ENCODE measurements at regions not wholly inside any gene's neighbourhood (a gene's known extent, or its start where the extent isn't known, plus 50 kb on each side); places are given as distances from the start of the nearest gene placed in this dataset.

DNA sequence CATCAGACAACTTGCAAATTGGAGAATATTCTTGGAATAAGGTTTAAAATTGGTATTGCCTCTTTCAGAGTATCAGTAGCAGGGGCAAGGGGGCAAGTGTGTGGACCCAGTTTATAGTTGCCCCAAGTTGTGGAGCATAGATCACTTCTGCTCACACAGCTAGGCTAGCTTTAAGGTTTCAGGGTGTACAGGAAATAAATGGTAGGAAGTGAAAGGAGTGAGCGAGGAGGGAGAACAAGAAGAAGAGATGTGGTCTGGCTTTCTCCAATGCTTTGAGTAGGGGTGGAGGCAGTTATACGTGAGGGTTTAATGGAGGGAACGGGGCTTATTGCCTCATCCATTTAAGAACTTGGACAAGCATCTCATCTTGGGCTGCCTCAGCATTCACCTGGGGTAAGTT, 290.0 kb upstream of the CFAP20DC start:
- no peak for DNase-seq (ENCODE audit: low read depth)

DNA sequence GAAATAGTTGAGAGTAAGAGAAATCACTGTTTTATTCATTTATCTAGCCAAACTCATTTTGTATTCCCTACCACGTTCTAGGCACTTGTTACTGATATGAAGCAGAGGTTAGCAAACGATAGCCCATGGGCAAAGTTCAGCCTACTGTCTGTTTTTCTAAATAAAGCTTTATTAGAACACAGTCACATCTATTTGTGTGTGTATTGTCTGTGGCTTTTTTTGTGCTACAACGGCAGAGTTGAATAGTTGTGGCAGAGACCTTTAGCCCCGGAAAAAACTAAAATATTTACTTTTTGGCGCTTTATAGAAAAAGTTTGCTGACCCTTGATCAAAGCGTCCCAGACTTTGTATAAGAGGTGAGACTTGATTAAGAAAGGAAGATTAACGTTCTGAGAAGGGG, 289.1 kb upstream of the CFAP20DC start:
- no peak for DNase-seq (ENCODE audit: low read depth)

DNA sequence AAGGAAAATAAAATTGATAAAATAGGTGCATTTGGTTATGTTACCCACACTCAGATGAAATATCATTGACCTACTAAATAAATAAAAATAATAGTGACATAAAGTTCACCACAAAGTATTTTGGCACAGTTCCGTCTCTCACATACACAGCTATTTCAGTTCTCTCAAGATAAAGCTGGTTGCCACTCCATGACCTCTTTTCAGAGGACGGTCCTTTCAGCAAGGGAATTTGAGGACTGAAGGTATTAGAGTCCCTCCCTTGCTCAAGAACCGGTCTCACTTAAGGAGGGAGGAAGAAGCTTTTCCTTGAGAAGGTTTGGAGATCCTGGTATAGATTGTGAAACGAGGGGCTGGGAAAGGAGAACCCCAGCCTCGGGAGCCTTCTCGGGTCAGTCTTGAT, 285.5 kb upstream of the CFAP20DC start:
- no peak for DNase-seq (ENCODE audit: low read depth)

DNA sequence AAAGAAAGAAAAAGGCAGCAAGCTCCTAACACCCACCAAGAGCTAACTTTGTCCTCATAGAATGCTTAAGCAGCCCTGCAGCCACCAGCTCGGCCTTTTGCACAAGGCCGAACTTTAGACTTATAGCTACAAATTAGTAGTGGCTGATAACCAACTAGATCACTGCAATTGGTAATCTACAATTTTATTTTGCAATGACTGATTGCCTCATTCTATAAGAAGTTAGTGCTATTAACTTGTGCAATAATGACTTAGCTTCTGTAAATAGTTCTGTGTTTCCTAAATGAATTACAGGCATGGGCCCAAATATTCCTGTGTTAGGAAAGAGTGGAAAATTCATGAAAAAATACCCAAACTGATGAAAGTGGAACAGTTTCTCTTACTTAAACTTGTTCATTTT, 284.8 kb upstream of the CFAP20DC start:
- peak; percentile 75 for DNase-seq (ENCODE audit: low read depth)

DNA sequence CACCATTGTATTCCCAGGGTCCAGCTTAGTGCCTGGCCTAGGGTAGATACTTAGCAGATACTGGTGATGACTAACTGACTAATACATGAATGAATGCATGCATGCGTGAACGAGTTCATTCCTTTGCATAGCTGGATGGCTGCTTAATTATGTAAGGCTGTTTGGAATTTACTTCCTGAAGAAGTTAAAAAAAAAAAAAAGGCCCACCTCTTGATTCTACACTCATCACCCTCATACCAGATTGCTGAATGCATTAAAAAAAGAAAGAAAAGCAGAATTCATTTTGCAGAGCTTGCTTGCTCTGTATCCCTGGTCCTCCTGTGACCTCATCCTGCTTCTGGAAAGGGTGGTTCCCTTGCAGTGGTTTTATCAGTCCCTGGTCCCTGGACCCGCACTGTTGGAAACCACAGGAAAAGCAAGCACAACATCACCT, 277.6 kb upstream of the CFAP20DC start:
- DNase-seq (ENCODE audit: low read depth), result no peak

DNA sequence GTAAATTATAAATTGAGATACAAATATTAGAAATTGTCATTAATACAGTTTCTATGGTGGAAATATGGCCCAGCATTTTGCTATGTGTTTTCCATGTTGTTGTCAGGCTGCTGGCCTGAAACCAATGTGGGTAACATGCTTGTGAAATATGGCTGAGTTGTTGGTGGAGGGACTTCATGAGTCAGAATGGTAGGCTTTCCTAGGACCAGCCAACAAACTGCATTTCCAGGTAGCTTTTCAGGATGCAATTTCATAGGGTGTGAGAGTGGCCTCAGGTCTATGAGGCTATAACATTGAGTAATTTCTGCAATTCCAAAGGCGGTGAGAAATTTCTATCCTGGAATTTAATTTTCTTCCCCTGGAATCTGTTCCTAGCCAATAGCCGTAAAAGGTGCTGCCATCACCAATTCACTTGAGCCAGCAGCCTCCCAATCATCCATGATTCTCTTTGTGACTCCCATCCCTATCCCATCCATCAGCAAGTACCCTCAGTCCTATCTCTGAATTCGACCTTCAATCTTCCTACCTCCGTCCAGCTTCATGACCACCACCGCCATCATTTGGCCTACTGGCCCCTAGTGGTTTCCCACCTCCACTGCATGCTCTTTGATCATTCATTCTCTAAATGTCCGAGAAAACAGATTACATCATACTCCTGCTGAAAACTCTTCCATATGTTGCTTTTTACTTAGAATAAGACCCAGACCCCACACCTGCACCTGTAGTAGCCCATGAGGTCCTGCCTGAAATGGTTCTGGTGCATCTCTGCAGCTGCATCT, 276.6 kb upstream of the CFAP20DC start:
- DNase-seq (ENCODE audit: low read depth), result no peak

DNA sequence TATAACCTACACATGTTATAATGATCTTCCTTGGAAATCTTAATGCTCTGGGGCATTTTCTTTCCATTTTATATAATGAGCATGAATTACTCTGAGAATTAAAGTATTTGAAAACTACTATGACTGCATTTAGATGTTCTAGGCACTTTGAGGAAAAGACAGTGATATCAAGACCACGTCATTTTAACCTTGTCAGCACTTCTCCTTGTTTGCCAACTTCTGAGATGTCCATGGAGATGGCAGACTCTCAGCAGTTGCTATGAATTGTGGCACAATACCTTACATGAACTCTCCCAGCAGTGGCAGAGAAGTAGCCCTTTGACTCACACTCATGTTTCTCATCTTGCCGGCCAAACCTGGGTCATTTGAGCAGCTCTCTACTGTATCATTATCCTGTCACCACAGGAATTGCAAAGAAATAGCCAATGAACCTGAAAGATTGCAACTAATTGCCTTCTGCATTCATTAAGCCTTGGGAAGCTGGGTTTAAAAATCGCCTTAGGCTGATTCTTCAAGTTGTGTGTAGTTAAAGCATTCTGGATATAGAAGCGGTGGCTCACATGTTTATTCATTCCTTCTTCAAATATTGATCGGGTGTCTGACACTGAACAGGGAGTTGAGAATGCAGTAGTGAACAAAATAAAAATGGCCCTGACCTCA, 272.2 kb upstream of the CFAP20DC start:
- DNase-seq (ENCODE audit: low read depth), result no peak

DNA sequence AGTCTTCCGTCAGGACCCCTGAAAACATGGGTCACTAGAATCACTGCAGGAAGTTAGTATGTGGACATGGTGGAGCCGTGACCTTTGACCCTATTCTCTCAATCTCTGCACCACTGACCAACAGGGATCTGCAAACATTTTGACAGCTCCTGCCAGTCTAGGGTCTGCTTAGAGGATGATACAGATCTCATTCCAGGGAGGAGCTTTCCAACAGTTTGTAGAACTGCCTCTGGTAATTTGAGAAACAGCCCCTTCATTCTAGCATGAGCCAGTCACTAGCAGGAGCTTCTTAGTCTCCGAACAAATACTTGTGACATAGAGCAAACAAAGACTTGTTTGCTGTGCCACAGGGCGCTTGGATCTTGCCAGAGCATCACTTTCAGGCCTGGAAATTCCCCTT, 270.3 kb upstream of the CFAP20DC start:
- no peak for DNase-seq (ENCODE audit: low read depth)

DNA sequence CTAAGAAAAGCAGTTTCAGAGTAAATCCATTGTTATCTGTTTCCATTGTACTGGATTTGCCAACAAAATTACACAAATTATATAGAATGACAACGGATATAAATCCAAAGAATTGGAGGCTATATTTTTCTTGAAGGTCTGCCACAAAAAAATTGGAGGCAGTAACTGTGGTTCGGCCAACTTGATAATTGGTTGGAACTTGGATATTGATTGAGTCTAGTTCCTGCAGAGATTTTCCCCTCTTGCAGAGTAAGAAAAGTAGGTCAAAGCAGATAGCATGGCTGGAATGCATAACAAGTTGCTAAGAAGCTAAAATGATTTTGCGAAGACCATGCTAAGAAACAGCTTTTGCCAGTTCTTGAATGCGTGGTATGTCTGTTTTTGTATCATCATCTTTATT, 269.6 kb upstream of the CFAP20DC start:
- no peak for DNase-seq (ENCODE audit: low read depth)

DNA sequence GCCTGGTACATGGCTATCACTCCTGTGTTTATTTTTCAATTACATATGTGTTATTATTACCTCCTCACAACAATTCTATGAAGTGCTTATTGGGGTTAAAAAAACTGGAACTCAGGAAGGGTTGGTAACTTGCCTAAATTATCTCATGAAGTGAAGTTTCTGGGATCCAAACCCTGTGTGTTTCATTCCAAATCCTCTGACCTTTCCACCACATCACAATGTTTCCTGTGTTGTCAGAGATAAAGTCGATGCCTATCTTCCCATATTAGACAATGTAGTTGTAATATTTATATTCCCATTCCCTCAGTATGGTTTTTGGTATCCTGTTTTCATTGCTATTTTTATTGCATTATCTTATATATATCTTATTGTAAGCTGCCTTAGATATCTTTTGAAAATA, 269.1 kb upstream of the CFAP20DC start:
- DNase-seq (ENCODE audit: low read depth), result no peak

DNA sequence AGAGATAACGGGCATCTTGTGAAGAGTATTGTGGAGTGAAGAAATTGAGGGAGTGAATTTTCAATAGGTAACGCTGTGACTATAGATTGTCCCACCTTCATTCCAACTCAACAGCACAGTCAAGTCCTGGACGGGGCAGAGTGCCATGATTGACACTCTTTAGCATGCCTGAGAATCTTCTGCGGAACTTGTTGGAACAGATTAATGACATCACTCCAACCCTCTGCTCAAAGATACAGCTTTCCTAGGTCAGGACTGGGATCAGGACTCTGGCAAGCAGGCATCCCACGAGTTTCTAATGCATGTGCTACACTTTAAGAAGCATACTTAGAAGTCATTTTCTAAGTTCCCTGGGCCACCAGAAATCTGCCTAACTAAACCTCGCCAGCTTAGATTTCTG, 267.6 kb upstream of the CFAP20DC start:
- no peak for DNase-seq (ENCODE audit: low read depth)

DNA sequence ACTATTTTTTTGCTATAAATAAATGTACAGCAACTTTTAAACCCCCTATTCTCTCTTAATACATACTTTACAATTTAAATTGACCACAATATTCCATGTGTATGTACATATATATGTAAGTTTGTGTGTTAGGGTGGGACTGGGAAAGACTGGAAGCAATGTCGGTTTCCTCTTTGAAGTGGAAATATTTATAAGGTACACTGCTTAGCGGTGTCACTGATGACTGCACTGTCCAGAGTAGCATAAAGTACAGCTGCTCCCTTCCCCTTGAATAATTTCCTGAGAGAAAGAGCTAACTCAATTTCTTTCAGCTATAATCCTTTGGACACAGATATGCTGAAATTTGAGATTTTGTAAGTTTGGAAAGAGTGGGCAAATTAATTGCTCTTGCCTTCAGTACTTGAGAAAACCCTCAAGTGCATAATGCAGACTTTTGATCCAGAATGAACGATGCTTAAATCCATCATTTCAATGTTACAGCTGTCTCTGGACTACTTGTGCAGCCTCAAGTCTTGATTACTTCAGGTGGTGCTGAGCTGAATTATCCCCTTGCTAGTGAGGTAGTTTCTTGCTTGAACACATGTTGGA, 267.0 kb upstream of the CFAP20DC start:
- no peak for DNase-seq (ENCODE audit: low read depth)

DNA sequence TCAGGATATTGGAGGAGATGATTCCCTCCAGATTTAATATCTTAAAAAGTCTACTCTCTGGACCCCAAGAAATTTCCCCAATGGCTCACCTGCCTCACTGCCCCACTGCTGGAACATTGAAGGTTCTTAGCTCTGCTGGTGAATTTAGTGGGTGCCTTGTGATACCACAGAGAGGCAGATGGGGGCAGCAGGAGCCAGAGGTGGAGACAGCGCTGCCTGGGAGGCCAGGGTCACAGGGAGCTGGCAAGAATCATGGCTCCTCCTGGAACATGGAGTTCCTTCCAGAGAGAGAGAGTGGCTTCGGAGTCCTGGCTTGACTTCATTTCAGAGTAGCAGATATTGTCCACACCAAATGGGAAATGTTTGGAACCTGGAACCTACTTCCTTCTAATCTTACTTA, 263.5 kb upstream of the CFAP20DC start:
- peak; percentile 43 for DNase-seq (ENCODE audit: low read depth)

DNA sequence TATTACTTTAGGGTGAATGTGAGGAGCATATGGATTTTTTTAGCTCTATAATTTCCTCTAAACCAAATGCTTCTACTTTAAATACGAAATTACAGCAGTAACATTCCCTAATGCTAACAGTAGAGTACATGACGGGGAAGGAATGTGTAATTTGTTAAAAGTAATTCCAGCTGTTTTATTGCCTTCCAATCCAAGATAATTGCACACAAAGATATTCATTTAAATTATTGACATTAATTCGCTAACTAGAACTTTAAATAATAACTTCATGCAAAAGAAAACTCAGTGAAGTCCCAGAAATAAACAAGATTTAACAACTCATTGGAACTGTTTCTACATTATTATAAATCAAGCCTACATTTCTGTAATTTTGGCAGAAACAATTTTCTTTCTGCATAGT, 261.4 kb upstream of the CFAP20DC start:
- no peak for DNase-seq (ENCODE audit: low read depth)

DNA sequence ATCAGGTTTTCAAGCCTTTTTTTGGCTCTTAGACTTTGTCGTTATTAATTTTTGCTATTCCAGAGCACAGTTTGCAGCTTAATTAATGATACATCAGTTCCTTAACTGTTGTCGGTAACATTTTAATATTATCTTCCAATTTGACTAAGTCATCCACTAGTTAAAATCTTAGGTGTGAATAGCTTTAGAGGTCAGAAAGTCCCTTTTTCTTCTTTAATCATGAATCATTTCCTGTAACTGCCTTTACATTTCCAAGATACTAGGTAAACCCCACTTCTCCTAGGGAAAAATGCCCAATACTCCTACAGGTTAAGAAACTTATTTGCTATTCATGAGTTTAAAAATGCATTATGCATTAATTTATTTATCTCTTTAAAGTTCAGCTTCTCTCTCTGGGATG, 260.9 kb upstream of the CFAP20DC start:
- DNase-seq (ENCODE audit: low read depth), result no peak

DNA sequence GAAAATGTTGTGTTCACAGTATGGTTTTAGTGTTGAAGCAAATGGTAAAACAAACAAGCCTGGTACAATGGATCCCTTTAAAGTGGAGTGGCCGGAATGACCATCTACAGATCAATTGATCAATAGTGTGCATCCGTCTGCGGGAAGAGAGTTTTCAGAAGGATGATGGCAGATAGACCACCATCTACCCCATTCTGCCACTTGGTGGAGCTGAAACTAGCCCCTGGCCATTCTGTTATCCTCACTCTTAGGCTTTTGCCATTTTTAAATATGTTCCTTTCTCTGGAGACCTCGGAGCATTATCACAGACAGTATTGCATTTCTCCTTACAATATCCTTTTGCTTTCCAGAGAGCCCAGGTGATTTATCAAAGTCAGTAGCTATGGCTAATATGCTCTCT, 258.9 kb upstream of the CFAP20DC start:
- no peak for DNase-seq (ENCODE audit: low read depth)

DNA sequence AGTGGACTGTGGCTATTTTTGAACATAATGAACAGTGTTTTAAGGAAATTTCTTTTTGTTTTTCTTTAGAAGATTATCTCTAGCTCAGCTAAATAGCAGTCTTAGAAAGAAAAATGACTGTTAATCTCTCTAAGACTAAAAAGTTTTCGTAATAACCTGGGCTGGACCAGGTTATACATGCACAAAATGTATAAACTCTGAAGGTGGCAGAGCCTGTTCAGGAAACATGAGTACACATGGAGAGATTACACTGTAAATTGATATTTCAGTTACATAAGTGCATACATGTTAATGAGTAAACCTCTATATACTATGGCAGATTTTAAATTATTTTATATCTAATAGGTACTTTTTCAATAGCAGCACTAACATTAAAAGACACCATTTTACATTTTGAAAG, 258.2 kb upstream of the CFAP20DC start:
- no peak for DNase-seq (ENCODE audit: low read depth)

DNA sequence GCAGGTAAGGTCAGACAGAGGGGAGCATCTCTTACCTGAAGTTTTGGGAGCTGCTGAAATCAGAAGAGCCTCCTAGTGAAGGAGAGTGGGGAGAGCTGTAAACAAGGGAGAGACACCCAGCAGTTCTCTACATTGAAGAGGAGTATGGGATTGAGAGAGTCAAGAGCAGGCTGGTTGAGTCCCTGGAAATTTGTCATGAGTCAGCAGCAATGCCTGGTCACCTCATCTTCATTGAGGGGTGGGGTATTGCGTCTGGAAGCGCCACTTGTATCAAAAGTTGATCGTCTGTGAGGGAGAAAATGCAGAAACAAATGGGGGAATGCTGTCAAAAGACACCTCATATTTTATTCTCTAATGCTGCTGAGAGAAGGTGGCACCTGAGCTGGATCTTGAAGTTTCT, 256.6 kb upstream of the CFAP20DC start:
- no peak for DNase-seq (ENCODE audit: low read depth)

DNA sequence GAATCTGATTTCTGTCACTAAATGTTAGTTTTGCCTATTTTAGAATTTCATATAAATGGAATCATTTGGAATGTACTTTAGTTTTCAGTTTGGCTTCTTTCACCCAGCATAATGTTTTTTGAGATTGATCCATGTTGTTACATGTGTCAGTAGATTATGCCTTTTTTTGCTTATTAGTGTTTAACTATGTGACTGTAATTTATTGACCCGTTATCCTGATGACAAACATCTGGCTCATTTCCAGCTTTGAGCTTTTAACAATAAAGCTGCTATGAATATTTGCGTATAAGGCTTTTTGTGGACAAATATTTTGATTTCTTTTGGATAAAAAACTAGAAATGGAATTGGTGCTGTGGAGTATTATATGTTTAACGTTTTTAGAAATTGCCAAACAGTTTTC, 254.5 kb upstream of the CFAP20DC start:
- DNase-seq (ENCODE audit: low read depth), result no peak

DNA sequence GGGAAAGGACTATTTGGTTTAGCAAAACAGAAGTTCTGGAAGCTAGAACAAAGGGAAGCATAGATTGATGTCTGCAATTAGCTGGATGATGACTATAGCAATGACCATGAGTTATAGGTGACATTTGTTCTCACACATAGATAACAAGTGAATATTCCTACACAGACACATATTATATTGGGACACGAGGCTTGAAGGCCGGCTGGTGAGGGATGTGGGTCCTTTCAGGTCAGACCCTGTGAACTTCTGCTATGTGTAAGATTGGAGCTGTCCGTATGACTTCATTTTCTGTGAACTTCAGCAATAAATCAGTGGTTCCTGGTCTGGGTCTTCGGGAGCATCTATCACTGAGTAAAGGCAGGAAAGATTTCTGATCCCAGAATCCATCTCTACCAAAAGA, 253.6 kb upstream of the CFAP20DC start:
- no peak for DNase-seq (ENCODE audit: low read depth)

DNA sequence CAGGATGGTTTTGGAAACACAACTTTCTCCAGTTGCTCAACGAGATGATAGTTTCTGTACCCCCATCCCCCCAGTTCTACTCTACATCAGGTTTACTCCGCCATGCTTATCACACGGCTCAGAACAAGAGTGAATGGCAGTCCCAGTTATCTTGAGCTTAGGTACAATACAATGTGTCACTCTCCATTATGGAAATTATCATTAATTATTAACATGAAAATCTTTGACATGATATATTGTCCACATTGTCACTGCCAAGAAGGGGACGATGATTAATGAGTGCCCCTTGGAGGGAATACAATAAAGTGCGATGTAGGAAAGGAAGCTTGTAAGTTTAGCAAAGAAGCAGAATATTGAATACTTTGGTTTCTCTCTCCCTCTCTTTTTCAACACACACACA, 252.6 kb upstream of the CFAP20DC start:
- no peak for DNase-seq (ENCODE audit: low read depth)

DNA sequence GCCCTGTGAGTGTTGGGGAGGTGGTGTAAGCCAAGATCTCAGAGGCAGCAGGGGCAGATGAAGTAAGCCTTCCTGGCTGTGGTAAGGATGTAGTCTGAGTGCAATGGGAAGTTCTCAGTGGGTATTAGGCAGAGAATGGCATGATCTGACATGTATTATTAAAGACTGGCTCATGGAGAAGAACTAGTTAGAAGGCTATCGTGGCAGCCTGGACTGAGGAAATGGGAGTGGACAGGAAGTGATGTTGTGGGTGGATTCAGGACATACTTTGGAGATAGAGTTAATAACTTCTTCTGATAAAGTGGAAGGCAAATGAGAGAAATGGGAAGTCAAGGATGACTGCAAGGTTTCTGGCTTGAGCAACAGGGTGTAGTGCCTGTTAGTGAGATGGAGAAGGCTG, 250.9 kb upstream of the CFAP20DC start:
- no peak for DNase-seq (ENCODE audit: low read depth)

DNA sequence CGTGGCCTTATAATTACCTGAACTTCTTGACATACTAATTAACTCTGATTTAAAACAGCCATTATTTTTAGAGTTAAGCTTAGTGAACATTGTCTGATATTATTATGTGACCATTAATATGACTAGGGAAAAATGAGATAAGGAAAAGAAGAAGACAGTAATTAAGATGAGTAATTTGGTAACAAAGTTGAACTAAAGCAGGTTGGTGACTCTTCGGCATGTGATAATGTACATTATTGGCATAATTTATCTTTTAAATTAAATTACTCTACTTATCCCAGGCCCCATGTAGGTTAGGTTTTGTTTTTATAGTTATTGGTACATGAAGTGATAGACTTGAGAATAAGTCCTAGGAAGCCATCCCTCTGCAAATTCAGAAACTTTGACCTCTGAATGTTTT, 249.7 kb upstream of the CFAP20DC start:
- DNase-seq (ENCODE audit: low read depth), result no peak

DNA sequence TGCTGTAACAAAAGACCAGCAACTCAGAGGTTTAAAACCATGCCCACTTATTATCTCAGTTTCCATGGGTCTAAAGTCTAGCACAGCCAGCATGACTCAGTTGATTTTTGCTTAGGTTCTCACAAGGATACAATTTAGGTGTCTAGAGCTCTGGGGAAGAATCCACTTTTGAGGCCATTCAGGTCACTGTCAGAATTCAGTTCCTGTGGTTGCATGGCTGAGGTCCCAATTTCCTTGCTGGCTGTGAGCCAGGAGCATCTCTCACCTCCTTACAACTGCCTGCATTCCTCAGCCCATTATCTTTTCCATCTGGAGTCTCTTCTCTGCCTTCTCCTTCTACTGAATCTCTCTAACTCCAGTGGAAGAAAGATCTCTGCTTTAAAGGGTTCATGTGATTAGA, 240.5 kb upstream of the CFAP20DC start:
- DNase-seq (ENCODE audit: low read depth), result no peak
